CD4-positive, alpha-beta T cell treated with Interleukin-6 at 100 ng/mL for 8 hours (primary cell): ENCODE measurements at regions not wholly inside any gene's neighbourhood (a gene's known extent, or its start where the extent isn't known, plus 50 kb on each side); places are given as distances from the start of the nearest gene placed in this dataset.

ENCODE experiments used
- DNase-seq: peaks from one replicate; pipeline ENCODE4 v3.0.0-alpha.2; 2020; ENCODE audit warnings: mixed read lengths, low spot score

- DNase-seq: no peak
These were observed 84.2 kb upstream of the S1PR1 start for GRCh38 chr1:101152633-101153032.

GRCh38 chr1:101151286-101151685 is 85.5 kb upstream of the S1PR1 start:
- no peak for DNase-seq

DNA sequence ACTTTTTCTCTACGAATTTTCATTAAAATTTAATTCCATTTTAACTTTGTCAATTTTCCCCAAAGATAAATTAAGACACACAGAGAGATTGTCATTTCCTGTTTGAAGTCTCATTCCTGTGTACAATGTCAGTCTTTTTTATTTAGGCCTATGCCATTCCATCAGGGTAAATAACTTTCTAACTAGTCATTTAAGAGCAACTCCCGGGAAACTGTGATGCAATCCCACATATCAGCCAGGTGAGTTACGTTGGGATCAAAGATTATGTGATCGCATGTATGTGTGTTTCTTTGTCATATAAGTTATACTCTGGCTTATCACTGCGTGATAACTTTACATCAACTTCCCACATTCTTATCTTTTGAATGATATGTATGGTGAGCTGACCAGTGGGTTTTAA is 86.1 kb upstream of the S1PR1 start:
- no peak for DNase-seq

- DNase-seq: no peak
These were observed 86.6 kb upstream of the S1PR1 start for GRCh38 chr1:101150266-101150665.

DNA sequence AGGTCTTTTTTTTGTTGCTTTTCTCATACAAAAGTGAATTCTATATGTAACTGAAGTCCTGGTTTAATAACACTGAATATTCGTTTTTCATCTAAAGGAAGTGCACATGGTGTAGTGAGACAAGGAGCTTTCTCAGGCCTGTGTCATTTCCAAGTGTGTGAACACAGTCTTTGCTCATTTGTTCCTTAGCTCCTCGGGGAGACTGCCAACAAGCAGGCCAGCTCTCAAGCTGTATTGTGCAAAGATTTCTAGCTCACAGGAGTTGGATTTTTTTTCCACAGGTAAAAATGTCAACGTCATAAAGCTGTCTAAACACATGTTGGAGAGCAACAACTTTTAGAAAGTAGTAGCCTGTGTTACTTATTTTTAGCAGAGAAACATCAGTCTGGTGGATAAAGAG is 87.8 kb upstream of the S1PR1 start:
- DNase-seq: no peak

GRCh38 chr1:101147381-101147780 is 89.4 kb upstream of the S1PR1 start:
- no peak for DNase-seq

DNA sequence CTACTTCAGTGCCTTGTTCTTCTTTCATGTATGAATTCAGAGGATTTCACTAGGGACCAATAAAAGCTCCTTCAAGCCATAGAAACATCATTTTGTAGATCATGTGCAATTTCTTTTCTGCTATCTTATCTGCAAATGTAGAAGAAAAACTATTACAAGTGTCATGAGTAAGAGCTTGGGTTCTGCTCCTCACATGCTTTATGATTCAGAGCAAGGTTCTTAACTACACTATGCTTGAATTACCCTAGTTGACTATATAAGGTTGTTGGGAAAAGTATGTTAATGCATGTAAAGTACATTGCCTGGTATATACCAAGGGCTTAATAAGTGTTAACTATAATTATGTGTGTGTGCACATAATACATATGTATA is 91.4 kb upstream of the S1PR1 start:
- no peak for DNase-seq

DNA sequence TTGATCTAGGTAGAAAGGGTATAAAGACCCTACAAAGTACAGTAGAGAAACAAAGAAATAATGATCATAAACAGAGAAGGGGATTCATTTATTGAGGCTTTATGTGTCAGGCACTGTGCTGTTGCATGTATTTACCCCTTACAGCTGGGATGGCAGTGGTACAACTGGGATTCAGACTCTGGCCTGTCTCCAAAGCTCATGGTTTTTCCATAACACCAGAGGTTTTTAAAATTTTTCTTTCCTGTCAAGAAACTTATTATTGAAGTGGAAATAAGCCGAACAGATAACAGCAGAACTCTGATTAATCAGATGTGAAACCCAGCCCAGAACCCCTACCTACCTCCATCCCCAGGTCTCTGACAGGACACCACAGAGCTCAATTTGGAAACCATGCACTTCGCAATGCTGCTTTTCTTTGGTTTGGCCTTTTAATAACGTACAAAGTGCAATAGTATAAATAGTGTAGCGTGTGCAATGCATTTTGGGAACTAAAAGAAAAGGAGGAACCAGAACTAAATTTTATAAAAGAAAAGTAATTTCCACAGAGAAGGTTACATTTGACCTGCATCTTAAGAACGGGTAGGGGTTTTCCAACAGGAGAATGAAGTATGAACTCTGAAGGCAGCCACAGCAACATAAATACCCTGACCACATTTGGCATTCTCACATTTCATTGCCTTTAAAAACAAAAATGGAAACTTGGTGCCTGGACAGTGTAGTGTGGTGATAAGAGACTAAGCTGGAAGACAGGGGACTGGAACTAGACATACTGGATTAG is 92.0 kb upstream of the S1PR1 start:
- no peak for DNase-seq

DNA sequence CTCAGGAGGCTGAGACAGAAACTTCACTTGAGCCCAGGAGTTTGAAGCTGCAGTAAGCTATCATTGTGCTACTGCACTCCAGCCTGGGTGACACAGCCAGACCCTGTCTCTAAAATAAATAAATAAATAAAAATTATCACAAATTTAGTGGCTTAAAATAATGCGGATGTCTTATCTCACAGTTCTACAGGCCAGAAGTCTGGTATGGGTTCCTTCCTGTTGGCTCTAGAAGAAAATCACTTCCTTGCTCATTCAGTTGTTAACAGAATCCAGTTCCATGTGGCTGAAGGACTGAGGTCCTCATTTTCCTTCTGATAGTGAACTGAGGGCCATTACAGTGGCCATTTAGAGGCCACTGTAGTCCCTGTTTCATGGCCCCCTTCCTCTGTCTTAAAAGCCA is 94.6 kb upstream of the S1PR1 start:
- no peak for DNase-seq

GRCh38 chr1:101141376-101141775 is 95.4 kb upstream of the S1PR1 start:
- DNase-seq: no peak

GRCh38 chr1:101139821-101140718 is 96.7 kb upstream of the S1PR1 start:
- no peak for DNase-seq

DNA sequence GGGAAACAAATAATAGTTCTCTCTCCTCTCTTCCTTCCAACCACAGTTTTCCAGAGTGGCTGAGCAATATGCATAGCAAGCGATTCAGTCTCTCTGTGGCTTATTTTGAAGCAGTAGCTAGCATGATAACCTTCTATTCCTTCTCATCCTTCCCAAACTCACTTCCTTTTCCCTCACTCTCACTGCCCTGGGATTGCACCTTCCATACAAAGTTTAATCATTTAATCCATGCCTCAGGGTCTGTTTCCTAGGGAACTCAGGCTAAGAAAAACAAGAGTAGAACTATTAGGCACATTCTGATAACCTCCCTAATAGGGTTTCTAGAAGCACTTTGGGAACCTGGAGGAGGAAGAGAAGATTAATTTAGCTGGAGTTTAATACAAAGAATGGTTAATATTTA is 97.7 kb upstream of the S1PR1 start:
- DNase-seq: no peak

- peak; percentile 12 for DNase-seq
These were observed 99.4 kb upstream of the S1PR1 start for GRCh38 chr1:101137144-101138126.

- DNase-seq: peak; percentile 48
These were observed 100.1 kb upstream of the S1PR1 start for GRCh38 chr1:101136739-101137138.

DNA sequence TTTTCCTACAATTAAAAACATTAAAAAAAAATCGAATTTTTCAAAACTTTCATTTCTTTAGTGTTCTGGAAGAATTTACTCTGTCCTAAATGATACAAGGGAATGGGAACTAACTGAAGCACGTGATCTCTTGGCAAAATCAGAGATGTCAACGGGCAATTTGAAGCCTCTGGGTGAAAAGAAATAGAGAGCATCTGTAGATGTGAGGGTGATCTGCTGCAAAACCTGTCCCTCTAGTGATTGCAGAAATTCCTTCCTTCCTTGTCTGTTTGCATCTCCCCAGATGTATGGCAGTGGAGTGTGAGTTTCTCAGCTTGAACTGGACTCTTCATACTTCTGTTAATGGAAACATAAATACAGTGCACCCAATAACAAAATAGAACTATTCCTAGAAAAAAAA is 100.5 kb upstream of the S1PR1 start:
- DNase-seq: no peak

DNA sequence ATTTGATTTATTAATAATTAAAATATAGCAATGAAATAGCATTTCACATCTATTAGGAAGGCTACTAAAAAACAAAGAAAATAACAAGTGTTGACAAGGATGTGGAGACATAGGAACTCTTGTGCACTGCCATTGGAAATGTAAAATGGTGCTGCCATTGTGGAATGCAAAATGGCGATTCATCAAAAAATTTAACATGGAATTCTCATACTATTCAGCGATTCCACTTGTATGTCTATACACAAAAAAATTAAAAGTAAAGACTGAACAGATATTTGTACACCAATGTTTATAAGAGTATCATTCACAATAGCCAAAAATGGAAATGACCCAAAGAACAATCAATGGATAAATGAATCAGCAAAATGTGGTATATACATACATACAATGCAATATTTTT is 101.3 kb upstream of the S1PR1 start:
- DNase-seq: no peak

DNA sequence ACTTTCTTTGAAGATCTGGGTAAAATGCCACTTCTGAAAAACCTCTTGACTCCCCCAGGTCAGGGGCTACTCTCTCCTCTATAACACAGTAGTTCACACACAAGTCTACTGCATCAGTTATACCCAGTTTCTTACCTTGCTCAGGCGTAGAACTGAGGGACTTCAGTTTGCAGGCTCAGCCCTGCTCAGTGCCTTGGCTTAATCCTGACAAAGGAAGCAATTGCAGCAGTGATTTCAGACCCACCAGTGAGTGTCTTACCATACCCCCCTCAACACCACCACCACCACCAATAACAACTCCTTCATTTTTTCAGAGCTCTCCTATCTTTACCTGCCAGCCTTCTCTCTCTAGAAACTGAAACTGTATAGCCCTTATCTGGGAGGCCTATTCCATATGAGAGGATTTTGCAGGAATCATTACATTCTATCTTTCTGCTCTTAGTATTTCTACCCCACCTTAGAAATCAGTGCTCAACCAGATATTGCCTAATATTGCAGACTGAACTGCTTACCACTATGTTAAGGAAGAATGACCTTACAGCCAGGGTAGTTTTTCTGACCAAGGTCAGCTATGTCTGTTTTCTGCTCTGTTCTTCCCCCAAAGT is 105.5 kb upstream of the S1PR1 start:
- no peak for DNase-seq

DNA sequence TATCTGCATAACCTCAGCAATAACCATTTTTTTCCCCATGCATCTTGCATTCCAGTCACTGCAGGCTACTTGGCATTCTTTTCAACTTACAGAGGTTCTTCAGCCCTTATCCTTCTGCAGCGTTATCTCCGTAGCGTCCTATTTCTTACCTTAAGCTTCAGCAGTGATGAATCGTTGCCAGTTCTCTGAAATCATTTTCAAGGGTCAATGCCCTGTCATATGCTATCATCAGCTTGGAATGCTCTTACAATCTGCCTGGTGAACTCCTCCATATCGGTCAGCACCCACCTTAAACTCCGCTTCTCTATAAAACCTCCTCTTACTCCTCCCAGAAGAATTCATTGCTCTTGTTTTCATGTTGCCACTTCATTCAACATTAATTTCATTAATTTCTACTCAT is 105.1 kb upstream of the DPH5 start:
- no peak for DNase-seq

- peak; percentile 15 for DNase-seq
These were observed 103.3 kb upstream of the DPH5 start for GRCh38 chr1:101128846-101129245.

GRCh38 chr1:101128211-101128727 is 102.7 kb upstream of the DPH5 start:
- DNase-seq: peak; percentile 47

GRCh38 chr1:101124405-101124804 is 98.8 kb upstream of the DPH5 start:
- DNase-seq: no peak
